OCI-LY1 (cell line): ENCODE measurements at regions not wholly inside any gene's neighbourhood (a gene's known extent, or its start where the extent isn't known, plus 50 kb on each side); places are given as distances from the start of the nearest gene placed in this dataset.

Source experiments
- H2AFZ ChIP-seq: fragments of 200-600 bp; sonication (generic), shearing (Covaris generic); 2 replicates; pipeline ENCODE4 v1.6.0; 2014; ENCODE audit warnings: antibody characterized with exemption, mild to moderate bottlenecking, low read length
- H3F3A ChIP-seq: fragments of 200-600 bp; sonication (generic), shearing (Covaris generic); 2 replicates; pipeline ENCODE4 v1.6.0; 2014; ENCODE audit warnings: mild to moderate bottlenecking, antibody characterized with exemption, low read length, moderate library complexity; ENCODE audit not compliant: insufficient read depth
- H3K27ac ChIP-seq: fragments of 200-600 bp; sonication (generic); 2 replicates; pipeline ENCODE4 v1.5.1; 2014; ENCODE audit warnings: low read length, mixed run types, mild to moderate bottlenecking, low read depth; ENCODE audit not compliant: poor library complexity, severe bottlenecking
- H3K27me3 ChIP-seq: fragments of 200-600 bp; sonication (generic); 2 replicates; pipeline ENCODE4 v1.6.0; 2014; ENCODE audit warnings: antibody characterized with exemption, mild to moderate bottlenecking, low read length, moderate library complexity; ENCODE audit not compliant: insufficient read depth
- H3K36me3 ChIP-seq: fragments of 200-600 bp; sonication (generic); 2 replicates; pipeline ENCODE4 v1.6.1; 2014; ENCODE audit warnings: mild to moderate bottlenecking, antibody characterized with exemption, low read length, moderate library complexity, mixed read lengths; ENCODE audit not compliant: insufficient read depth
- H3K4me1 ChIP-seq: fragments of 200-600 bp; sonication (generic); 2 replicates; pipeline ENCODE4 v1.5.1; 2014; ENCODE audit warnings: mild to moderate bottlenecking, low read length, moderate library complexity; ENCODE audit not compliant: insufficient read depth, severe bottlenecking
- H3K4me2 ChIP-seq: fragments of 200-600 bp; sonication (generic), shearing (Covaris generic); 2 replicates; pipeline ENCODE4 v1.6.1; 2014; ENCODE audit warnings: low read length
- H3K4me3 ChIP-seq: fragments of 200-600 bp; sonication (generic); 2 replicates; pipeline ENCODE4 v1.5.1; 2014; ENCODE audit warnings: low read length, low read depth, mild to moderate bottlenecking, mixed read lengths; ENCODE audit not compliant: poor library complexity, severe bottlenecking
- H3K79me2 ChIP-seq: fragments of 200-600 bp; shearing (Covaris generic); 2 replicates; pipeline ENCODE4 v1.6.1; 2016; ENCODE audit warnings: mixed run types, low read length, mixed read lengths; ENCODE audit not compliant: insufficient read depth
- H3K9ac ChIP-seq: fragments of 200-600 bp; sonication (generic), shearing (Covaris generic); 2 replicates; pipeline ENCODE4 v1.6.1; 2014; ENCODE audit warnings: mild to moderate bottlenecking, low read length, mixed read lengths
- H3K9me2 ChIP-seq: fragments of 200-600 bp; sonication (generic), shearing (Covaris generic); 2 replicates; pipeline ENCODE4 v1.6.1; 2014; ENCODE audit warnings: low read depth, mild to moderate bottlenecking, low read length, mixed read lengths
- H3K9me3 ChIP-seq: fragments of 200-600 bp; shearing (Covaris generic); 2 replicates; pipeline ENCODE4 v1.6.1; 2014; ENCODE audit warnings: low read length, mixed read lengths
- H4K20me1 ChIP-seq: fragments of 200-600 bp; sonication (generic), shearing (Covaris generic); 2 replicates; pipeline ENCODE4 v1.6.0; 2016; ENCODE audit warnings: mild to moderate bottlenecking, low read length; ENCODE audit not compliant: insufficient read depth
- CTCF ChIP-seq: fragments of 200-600 bp; sonication (generic), shearing (Covaris generic); IDR thresholded peaks from 2 replicates; pipeline ENCODE4 v1.5.1; 2017; ENCODE audit warnings: mild to moderate bottlenecking, antibody characterized with exemption, low read length, moderate library complexity, mixed read lengths
- EZH2 ChIP-seq: fragments of 200-600 bp; sonication (generic), shearing (Covaris generic); IDR thresholded peaks from 2 replicates; pipeline ENCODE4 v1.8.0; 2017; ENCODE audit warnings: borderline replicate concordance, mixed run types, mild to moderate bottlenecking, antibody characterized with exemption, low read length, moderate library complexity, mixed read lengths

- no peak overlapping the region for H3K4me3 ChIP-seq
- H4K20me1 ChIP-seq: no peaks in the 10 kb centered on the region
- H3K36me3 ChIP-seq: no peaks in the 10 kb centered on the region
- TF ChIP-seq EZH2: no peak
- TF ChIP-seq CTCF: no peak
- H3K9ac ChIP-seq: no peak overlapping the region
- H3K4me1 ChIP-seq: no peaks in the 10 kb centered on the region
- H3K9me2 ChIP-seq: no peaks in the 10 kb centered on the region
- H3K27ac ChIP-seq: no peak overlapping the region
- no peaks in the 10 kb centered on the region for H3K9me3 ChIP-seq
- H2AFZ ChIP-seq: no peak overlapping the region
- H3K79me2 ChIP-seq: no peaks in the 10 kb centered on the region
- H3K27me3 ChIP-seq: no peaks in the 10 kb centered on the region; the same call in 1 of the 2 replicates
- no peaks in the 10 kb centered on the region for H3F3A ChIP-seq
- no peak overlapping the region for H3K4me2 ChIP-seq
These were observed 105.7 kb upstream of the PFN2 start for GRCh38 chr3:150076443-150076842.

GRCh38 chr3:150075417-150075865, 104.7 kb upstream of the PFN2 start:
- Histone ChIP-seq H3K4me1 (no peaks in the 10 kb centered on the region), H3K9me3 (no peaks in the 10 kb centered on the region), H3K4me3 (no peak overlapping the region), H3K79me2 (no peaks in the 10 kb centered on the region), H3K27me3 (no peaks in the 10 kb centered on the region; the same call in 1 of the 2 replicates), H3K36me3 (no peaks in the 10 kb centered on the region), H3K4me2 (no peak overlapping the region), H4K20me1 (no peaks in the 10 kb centered on the region), H3K9me2 (no peaks in the 10 kb centered on the region), H3F3A (no peaks in the 10 kb centered on the region), H3K9ac (no peak overlapping the region), H3K27ac (no peak overlapping the region), H2AFZ (no peak overlapping the region)
- TF ChIP-seq EZH2 (no peak), CTCF (no peak)

GRCh38 chr3:150074697-150075416, 104.2 kb upstream of the PFN2 start:
- H3K4me2 ChIP-seq: no peak overlapping the region
- H3K27ac ChIP-seq: no peak overlapping the region
- no peaks in the 10 kb centered on the region for H3K9me2 ChIP-seq
- H4K20me1 ChIP-seq: no peaks in the 10 kb centered on the region
- H3K4me3 ChIP-seq: no peak overlapping the region
- no peak overlapping the region for H2AFZ ChIP-seq
- H3K36me3 ChIP-seq: no peaks in the 10 kb centered on the region
- H3F3A ChIP-seq: no peaks in the 10 kb centered on the region
- no peaks in the 10 kb centered on the region for H3K9me3 ChIP-seq
- H3K79me2 ChIP-seq: no peaks in the 10 kb centered on the region
- no peak overlapping the region for H3K9ac ChIP-seq
- no peaks in the 10 kb centered on the region for H3K4me1 ChIP-seq
- TF ChIP-seq EZH2 (no peak), CTCF (no peak)
- no peaks in the 10 kb centered on the region; the same call in 1 of the 2 replicates for H3K27me3 ChIP-seq
